ENCODE measurements at regions not wholly inside any gene's neighbourhood (a gene's known extent, or its start where the extent isn't known, plus 50 kb on each side); places are given as distances from the start of the nearest gene placed in this dataset.
"Not testable (repeated sequence)": the region's sequence is repeated elsewhere in the genome, so short reads cannot be mapped to it uniquely, and the experiment has no call there.

DNA sequence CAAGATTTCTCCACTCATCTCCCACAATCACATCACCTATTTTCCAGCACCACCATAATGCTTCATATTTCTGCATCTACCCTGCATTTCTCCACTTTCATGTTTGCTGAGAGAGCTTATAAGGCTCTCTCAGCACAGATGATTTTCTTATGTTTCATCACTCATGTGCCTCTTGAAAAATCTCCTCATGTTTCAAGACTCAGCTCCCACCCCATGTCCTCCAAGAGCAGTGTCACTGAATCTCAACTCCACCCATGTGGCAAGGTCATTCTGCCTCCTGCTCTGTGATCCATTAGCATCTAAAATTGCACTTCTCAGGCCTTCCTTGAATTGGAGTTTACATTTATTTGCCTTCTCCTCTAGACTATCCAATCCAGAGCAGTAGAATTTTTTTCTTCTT is 178.7 kb upstream of the IRAK1BP1 start:
- H3K27me3 Mint-ChIP-seq, result no peaks in the 10 kb centered on the region
- CTCF ChIA-PET, result no interaction called here
- ATAC-seq (ENCODE audit: poor library complexity), result no peak
- H3K27ac Mint-ChIP-seq, result no peak overlapping the region
- DNase-seq, result no peak
- Histone ChIP-seq H3K4me3 (ENCODE audit: low read length) (no peak overlapping the region), H3K27ac (ENCODE audit: low read depth in 1 of 2, low read length in 2 of 2) (no peak overlapping the region), H3K36me3 (ENCODE audit: insufficient read depth, low read length) (no peaks in the 10 kb centered on the region), H3K9me3 (ENCODE audit: control insufficient read depth in 1 of 2, insufficient read depth in 1 of 2, low read length in 2 of 2) (no peaks in the 10 kb centered on the region), H3K27me3 (ENCODE audit: control insufficient read depth in 1 of 2, insufficient read depth in 2 of 2, low read length in 2 of 2) (no peaks in the 10 kb centered on the region), H3K4me1 (ENCODE audit: insufficient read depth, low read length) (no peaks in the 10 kb centered on the region)
- TF ChIP-seq, protein P1, sequence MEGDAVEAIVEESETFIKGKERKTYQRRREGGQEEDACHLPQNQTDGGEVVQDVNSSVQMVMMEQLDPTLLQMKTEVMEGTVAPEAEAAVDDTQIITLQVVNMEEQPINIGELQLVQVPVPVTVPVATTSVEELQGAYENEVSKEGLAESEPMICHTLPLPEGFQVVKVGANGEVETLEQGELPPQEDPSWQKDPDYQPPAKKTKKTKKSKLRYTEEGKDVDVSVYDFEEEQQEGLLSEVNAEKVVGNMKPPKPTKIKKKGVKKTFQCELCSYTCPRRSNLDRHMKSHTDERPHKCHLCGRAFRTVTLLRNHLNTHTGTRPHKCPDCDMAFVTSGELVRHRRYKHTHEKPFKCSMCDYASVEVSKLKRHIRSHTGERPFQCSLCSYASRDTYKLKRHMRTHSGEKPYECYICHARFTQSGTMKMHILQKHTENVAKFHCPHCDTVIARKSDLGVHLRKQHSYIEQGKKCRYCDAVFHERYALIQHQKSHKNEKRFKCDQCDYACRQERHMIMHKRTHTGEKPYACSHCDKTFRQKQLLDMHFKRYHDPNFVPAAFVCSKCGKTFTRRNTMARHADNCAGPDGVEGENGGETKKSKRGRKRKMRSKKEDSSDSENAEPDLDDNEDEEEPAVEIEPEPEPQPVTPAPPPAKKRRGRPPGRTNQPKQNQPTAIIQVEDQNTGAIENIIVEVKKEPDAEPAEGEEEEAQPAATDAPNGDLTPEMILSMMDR (IDR thresholded peaks at IDR 0.05), result no peak
- H3K4me3 Mint-ChIP-seq, result no peak overlapping the region
- intact Hi-C loops (cut with DNase I, micrococcal nuclease), result no loop called here
- H3K36me3 Mint-ChIP-seq (ENCODE audit: low read depth), result no peaks in the 10 kb centered on the region
- H3K4me1 Mint-ChIP-seq (ENCODE audit: low read depth), result no peaks in the 10 kb centered on the region
- POLR2A ChIA-PET, result no interaction called here
- H3K9me3 Mint-ChIP-seq, result peaks cover 3% of the 10 kb centered on the region

DNA sequence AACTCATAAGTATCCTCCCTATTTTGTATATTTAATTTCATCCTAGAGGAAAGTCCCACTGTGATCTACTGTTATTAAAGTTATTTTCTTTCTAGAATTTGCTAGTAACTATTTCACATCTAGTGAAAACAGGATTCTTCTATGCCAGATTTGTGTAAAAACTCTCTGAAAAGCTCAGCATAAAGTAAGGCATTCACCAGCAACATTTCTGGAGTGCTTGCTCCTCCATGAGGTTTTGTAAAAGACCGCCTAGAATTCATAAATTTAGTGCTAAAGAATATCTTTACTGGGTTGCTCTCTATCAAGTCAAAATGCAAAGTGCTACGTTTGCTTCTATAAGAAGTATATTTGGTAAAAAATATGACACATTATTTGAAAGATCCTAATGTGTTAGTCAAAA is 173.5 kb upstream of the IRAK1BP1 start:
- Histone ChIP-seq H3K4me3 (ENCODE audit: low read length) (no peak overlapping the region), H3K9me3 (ENCODE audit: control insufficient read depth in 1 of 2, insufficient read depth in 1 of 2, low read length in 2 of 2) (peaks cover 0 to 5% of the 10 kb centered on the region in 2 experiments), H3K27ac (ENCODE audit: low read depth in 1 of 2, low read length in 2 of 2) (no peak overlapping the region), H3K27me3 (ENCODE audit: control insufficient read depth in 1 of 2, insufficient read depth in 2 of 2, low read length in 2 of 2) (no peaks in the 10 kb centered on the region), H3K4me1 (ENCODE audit: insufficient read depth, low read length) (no peaks in the 10 kb centered on the region), H3K36me3 (ENCODE audit: insufficient read depth, low read length) (no peaks in the 10 kb centered on the region)
- intact Hi-C loops (cut with DNase I, micrococcal nuclease), result no loop called here
- TF ChIP-seq, protein P1 (IDR thresholded peaks at IDR 0.05), result no peak
- DNase-seq, result no peak
- Mint-ChIP-seq H3K27ac (no peak overlapping the region), H3K27me3 (no peaks in the 10 kb centered on the region), H3K4me3 (no peak overlapping the region), H3K36me3 (ENCODE audit: low read depth) (no peaks in the 10 kb centered on the region), H3K4me1 (ENCODE audit: low read depth) (no peaks in the 10 kb centered on the region), H3K9me3 (peaks cover 3% of the 10 kb centered on the region)
- CTCF ChIA-PET, result no interaction called here
- ATAC-seq (ENCODE audit: poor library complexity), result no peak
- POLR2A ChIA-PET, result no interaction called here

DNA sequence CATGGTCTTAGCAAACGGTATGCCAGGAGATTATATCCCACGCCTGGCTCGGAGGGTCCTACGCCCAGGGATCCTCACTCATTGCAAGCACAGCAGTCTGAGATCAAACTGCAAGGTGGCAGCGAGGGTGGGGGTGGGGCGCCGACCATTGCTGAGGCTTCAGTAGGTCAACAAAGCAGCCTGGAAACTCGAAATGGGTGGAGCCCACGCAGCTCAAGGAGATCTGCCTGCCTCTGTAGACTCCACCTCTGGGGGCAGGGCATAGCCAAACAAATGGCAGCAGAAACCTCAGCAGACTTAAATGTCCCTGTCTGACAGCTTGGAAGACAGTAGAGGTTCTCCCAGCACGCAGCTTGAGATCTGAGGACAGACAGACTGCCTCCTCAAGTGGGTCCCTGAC is 172.7 kb upstream of the IRAK1BP1 start:
- H3K9me3 ChIP-seq (ENCODE audit: control insufficient read depth in 1 of 2, insufficient read depth in 1 of 2, low read length in 2 of 2); H3K36me3 ChIP-seq (ENCODE audit: insufficient read depth, low read length); H3K27ac Mint-ChIP-seq; H3K4me3 Mint-ChIP-seq; ATAC-seq (ENCODE audit: poor library complexity); DNase-seq; H3K27ac ChIP-seq (ENCODE audit: low read depth in 1 of 2, low read length in 2 of 2); H3K9me3 Mint-ChIP-seq; H3K27me3 Mint-ChIP-seq; H3K4me1 Mint-ChIP-seq (ENCODE audit: low read depth); H3K27me3 ChIP-seq (ENCODE audit: control insufficient read depth in 1 of 2, insufficient read depth in 2 of 2, low read length in 2 of 2); H3K4me3 ChIP-seq (ENCODE audit: low read length); CTCF ChIA-PET; intact Hi-C loops (cut with DNase I, micrococcal nuclease); H3K36me3 Mint-ChIP-seq (ENCODE audit: low read depth); POLR2A ChIA-PET; H3K4me1 ChIP-seq (ENCODE audit: insufficient read depth, low read length): not testable (repeated sequence)

DNA sequence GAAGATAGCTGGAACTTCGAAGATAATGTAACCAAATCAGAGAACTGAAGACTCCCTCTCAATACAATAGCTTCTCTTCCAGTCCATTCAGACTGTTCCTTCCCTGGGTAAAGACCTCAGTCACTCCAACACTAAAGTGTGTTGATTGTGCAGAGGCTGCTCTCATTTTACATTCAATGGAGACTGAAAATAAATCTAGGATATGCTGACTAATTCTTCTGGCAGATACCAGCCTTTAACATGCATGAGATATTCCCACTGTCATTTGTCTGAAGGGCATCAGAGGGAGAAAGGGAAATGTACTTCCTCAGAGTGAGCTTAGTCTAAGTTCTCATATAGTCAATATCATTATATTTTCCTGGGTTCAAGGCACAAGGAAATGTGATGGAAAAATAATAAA is 166.4 kb upstream of the IRAK1BP1 start:
- CTCF ChIA-PET, result no interaction called here
- Mint-ChIP-seq H3K4me3 (no peak overlapping the region), H3K27me3 (no peaks in the 10 kb centered on the region), H3K4me1 (ENCODE audit: low read depth) (no peaks in the 10 kb centered on the region), H3K9me3 (no peaks in the 10 kb centered on the region), H3K27ac (no peak overlapping the region), H3K36me3 (ENCODE audit: low read depth) (no peaks in the 10 kb centered on the region)
- no peak overlapping the region for H3K27ac ChIP-seq (ENCODE audit: low read depth in 1 of 2, low read length in 2 of 2)
- no peaks in the 10 kb centered on the region for H3K27me3 ChIP-seq (ENCODE audit: control insufficient read depth in 1 of 2, insufficient read depth in 2 of 2, low read length in 2 of 2)
- intact Hi-C loops (cut with DNase I, micrococcal nuclease), result no loop called here
- H3K4me3 ChIP-seq (ENCODE audit: low read length), result no peak overlapping the region
- no peak for ATAC-seq (ENCODE audit: poor library complexity)
- no peaks in the 10 kb centered on the region for H3K9me3 ChIP-seq (ENCODE audit: control insufficient read depth in 1 of 2, insufficient read depth in 1 of 2, low read length in 2 of 2)
- no peak for DNase-seq
- POLR2A ChIA-PET, result no interaction called here
- no peaks in the 10 kb centered on the region for H3K36me3 ChIP-seq (ENCODE audit: insufficient read depth, low read length)
- TF ChIP-seq, protein P1 (IDR thresholded peaks at IDR 0.05), result no peak
- no peaks in the 10 kb centered on the region for H3K4me1 ChIP-seq (ENCODE audit: insufficient read depth, low read length)

All from CD4-positive, alpha-beta T cell (primary cell).